GM12872 (cell line): ENCODE measurements at regions not wholly inside any gene's neighbourhood (a gene's known extent, or its start where the extent isn't known, plus 50 kb on each side); places are given as distances from the start of the nearest gene placed in this dataset.

Source experiments
- CTCF ChIP-seq: IDR thresholded peaks from 3 replicates; pipeline ENCODE4 v1.5.1; 2011; ENCODE audit warnings: low read depth, mild to moderate bottlenecking, low read length, moderate library complexity; ENCODE audit not compliant: insufficient read depth

GRCh38 chr3:109631897-109632296 is 294.6 kb upstream of the DPPA4 start:
- no peak for TF ChIP-seq CTCF

GRCh38 chr3:109640146-109640652 is 302.9 kb upstream of the DPPA4 start:
- TF ChIP-seq CTCF = no peak

- TF ChIP-seq CTCF = no peak
These were observed 304.7 kb upstream of the DPPA4 start for GRCh38 chr3:109642025-109642424.

- TF ChIP-seq CTCF = no peak
These were observed 306.2 kb upstream of the DPPA4 start for GRCh38 chr3:109643590-109643989.

GRCh38 chr3:109644332-109644731 is 307.0 kb upstream of the DPPA4 start:
- no peak for TF ChIP-seq CTCF

- no peak for TF ChIP-seq CTCF
These were observed 307.4 kb upstream of the DPPA4 start for GRCh38 chr3:109644746-109645145.

GRCh38 chr3:109648027-109648426 is 310.7 kb upstream of the DPPA4 start:
- no peak for TF ChIP-seq CTCF

- no peak for TF ChIP-seq CTCF
These were observed 318.9 kb upstream of the DPPA4 start for GRCh38 chr3:109656225-109656624.
